D721Med (cell line): ENCODE measurements at regions not wholly inside any gene's neighbourhood (a gene's known extent, or its start where the extent isn't known, plus 50 kb on each side); places are given as distances from the start of the nearest gene placed in this dataset.

Experiments
- DNase-seq: peaks from one replicate; pipeline ENCODE4 v3.0.0; 2011; ENCODE audit warnings: low spot score; ENCODE audit not compliant: insufficient read length
- FAIRE-seq: peaks from 2 replicates; lab custom pipeline; 2011; peaks lifted over from hg19 to GRCh38; lab: Jason Lieb, UNC
- TF ChIP-seq, protein P1 (sequence below): IDR thresholded peaks from 2 replicates; pipeline ENCODE4 v1.5.1; 2012; ENCODE audit warnings: mild to moderate bottlenecking, control low read depth; ENCODE audit not compliant: insufficient read depth; ENCODE audit errors: missing control alignments

DNA sequence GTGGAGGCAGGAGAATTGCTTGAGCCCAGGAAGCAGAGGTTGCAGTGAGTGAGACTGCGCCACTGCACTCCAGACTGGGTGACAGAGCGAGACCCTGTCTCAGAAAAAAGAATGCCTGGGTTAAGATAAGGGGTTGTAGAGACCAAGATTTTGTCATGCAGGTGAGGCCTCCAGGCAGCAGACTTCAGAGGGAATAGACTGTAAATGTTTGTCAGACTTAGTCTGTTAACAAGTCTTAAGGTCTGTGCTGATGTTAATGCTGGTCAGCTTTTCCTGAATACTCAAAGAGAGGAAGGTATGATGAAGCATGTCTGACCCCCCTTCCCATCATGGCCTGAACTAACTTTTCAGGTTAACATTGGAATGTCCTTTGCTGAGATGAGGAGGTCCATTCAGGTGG is 83.0 kb upstream of the FUT8 start:
- FAIRE-seq = no peak
- TF ChIP-seq, protein P1, sequence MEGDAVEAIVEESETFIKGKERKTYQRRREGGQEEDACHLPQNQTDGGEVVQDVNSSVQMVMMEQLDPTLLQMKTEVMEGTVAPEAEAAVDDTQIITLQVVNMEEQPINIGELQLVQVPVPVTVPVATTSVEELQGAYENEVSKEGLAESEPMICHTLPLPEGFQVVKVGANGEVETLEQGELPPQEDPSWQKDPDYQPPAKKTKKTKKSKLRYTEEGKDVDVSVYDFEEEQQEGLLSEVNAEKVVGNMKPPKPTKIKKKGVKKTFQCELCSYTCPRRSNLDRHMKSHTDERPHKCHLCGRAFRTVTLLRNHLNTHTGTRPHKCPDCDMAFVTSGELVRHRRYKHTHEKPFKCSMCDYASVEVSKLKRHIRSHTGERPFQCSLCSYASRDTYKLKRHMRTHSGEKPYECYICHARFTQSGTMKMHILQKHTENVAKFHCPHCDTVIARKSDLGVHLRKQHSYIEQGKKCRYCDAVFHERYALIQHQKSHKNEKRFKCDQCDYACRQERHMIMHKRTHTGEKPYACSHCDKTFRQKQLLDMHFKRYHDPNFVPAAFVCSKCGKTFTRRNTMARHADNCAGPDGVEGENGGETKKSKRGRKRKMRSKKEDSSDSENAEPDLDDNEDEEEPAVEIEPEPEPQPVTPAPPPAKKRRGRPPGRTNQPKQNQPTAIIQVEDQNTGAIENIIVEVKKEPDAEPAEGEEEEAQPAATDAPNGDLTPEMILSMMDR = no peak
- DNase-seq = no peak

DNA sequence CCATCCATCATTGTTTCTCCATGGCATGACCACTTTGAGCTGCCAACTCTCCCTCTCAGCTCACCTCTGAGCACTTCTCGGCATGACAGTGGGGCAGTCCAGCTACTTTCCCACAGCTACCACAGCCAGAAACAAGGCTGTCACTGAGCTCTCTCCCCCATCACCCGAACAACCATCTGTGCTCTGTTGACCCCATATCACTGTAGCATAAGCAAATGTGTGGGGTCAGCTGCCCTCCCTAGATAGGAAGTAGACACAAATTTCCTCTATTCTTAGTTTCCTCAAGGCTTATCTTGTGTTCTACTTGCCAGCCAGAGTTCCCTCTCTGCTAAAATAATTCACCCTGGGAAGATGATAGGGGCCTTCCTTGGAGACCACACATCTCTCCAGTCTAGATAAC is 82.6 kb upstream of the FUT8 start:
- TF ChIP-seq, protein P1 = no peak
- no peak for FAIRE-seq

DNA sequence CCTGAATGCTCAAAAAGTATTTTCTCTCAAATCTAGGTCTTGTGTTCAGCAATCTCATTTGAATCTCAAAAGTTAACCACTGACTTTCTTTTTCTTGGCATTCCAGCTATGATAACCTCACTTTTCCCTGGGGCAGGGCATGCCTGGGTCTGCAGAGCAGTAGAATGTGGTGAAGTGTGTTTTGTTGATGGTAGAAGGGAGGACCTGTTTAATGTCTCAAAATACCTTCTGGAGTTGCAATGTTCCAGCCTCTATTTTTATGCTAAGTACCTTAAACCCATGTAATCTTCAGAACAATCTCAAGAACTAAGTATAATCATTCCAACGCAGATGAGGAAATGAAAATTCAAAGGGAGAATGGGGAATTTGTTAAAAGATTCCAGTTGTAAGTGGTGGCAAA is 82.1 kb upstream of the FUT8 start:
- TF ChIP-seq, protein P1 = no peak
- no peak for FAIRE-seq
- no peak for DNase-seq

More for the DNA sequence above, 82.6 kb upstream of the FUT8 start:
- DNase-seq = no peak

DNA sequence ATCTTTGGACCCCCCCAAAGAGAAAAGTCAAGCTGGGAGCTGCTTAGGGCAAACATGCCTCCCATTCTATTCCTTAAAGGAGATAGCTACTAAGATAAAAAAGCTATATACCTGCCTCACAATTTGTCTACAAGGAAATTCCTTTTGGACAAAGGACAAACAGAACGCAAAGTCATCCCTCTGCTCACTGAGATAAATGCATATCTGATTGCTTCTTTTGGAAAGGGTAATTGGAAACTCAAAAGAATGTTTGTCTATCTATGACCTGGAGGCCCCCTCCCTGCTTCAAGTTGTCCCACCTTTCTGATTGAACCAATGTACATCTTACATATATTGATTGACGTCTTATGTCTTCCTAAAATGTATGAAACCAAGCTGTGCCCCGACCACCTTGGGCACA is 80.9 kb upstream of the FUT8 start:
- DNase-seq = no peak
- FAIRE-seq = no peak
- TF ChIP-seq, protein P1 = no peak

DNA sequence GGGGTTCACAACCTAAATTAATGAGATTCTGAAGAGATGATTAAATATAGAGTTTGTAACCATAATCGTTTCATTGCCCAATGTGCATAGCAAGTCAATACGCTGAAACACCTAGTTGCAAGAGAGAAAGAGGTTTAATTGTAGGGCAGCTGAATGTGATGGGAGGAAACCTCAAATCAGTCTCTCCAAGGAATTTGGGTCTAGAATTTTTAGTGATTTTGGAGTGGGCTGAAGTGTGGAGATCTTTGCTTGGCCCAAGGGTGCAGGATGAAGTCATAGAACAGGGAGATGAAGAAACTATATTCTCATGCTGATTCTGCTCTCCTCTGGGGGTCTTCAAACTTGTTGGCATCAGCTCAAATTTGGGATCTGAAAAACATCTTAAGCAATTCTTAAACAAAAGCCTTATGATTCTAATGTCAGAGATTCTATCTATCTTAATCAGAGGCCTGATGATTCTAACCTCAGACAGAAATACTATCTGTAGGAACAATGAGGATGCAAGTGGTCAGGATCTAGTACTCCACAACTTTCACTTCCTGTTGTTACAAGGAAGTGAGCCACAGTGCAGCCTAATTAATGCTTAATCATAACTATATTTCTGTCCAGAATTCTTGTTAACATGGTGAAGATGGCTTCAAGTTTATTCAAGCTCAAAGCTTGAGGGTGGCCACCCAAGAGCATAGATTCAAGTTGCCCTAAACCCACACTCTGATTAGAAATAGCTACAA is 80.2 kb upstream of the FUT8 start:
- TF ChIP-seq, protein P1 = no peak
- FAIRE-seq (no peak), DNase-seq (no peak)

DNA sequence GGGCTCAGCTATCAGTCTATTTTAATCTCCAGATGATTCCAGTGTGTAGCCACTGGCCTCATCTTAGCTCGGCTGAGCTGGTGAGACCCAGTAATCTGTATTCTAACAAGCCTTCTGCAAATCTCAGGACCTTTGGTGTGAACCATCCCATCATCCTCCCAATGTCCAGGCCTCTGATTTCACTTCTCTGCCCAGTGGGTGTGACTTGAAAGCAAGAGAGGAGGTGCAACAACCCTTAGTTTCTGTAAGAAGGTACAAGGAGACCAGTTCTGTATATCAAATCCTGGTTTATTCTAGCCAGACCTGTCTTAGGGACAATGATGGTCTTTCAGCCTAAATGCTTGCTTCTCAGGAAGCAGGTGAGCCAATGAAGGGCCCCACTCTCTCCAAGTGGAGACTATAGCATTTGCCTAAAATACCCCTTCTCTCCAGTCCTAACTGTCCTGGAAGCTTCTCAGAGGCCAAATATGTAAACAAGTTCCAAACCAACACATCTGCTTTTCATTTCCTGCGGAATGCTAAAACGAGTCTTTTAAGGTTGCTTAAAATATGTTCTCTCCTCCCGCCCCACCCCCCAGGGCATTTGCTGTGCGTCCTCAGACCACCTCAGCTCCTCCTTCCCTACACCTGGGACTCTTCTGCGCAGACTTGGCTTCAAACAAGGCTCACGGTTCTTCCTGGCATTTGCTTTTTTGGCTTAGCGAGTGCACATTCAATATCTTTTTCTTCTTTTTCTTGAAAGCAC is 78.4 kb upstream of the FUT8 start:
- DNase-seq (no peak), FAIRE-seq (no peak)
- TF ChIP-seq, protein P1 = no peak
